OCI-LY1 (cell line): ENCODE measurements at regions not wholly inside any gene's neighbourhood (a gene's known extent, or its start where the extent isn't known, plus 50 kb on each side); places are given as distances from the start of the nearest gene placed in this dataset.

Source experiments
- H2AFZ ChIP-seq: fragments of 200-600 bp; sonication (generic), shearing (Covaris generic); 2 replicates; pipeline ENCODE4 v1.6.0; 2014; ENCODE audit warnings: antibody characterized with exemption, mild to moderate bottlenecking, low read length
- H3F3A ChIP-seq: fragments of 200-600 bp; sonication (generic), shearing (Covaris generic); 2 replicates; pipeline ENCODE4 v1.6.0; 2014; ENCODE audit warnings: mild to moderate bottlenecking, antibody characterized with exemption, low read length, moderate library complexity; ENCODE audit not compliant: insufficient read depth
- H3K27ac ChIP-seq: fragments of 200-600 bp; sonication (generic); 2 replicates; pipeline ENCODE4 v1.5.1; 2014; ENCODE audit warnings: low read length, mixed run types, mild to moderate bottlenecking, low read depth; ENCODE audit not compliant: poor library complexity, severe bottlenecking
- H3K27me3 ChIP-seq: fragments of 200-600 bp; sonication (generic); 2 replicates; pipeline ENCODE4 v1.6.0; 2014; ENCODE audit warnings: antibody characterized with exemption, mild to moderate bottlenecking, low read length, moderate library complexity; ENCODE audit not compliant: insufficient read depth
- H3K36me3 ChIP-seq: fragments of 200-600 bp; sonication (generic); 2 replicates; pipeline ENCODE4 v1.6.1; 2014; ENCODE audit warnings: mild to moderate bottlenecking, antibody characterized with exemption, low read length, moderate library complexity, mixed read lengths; ENCODE audit not compliant: insufficient read depth
- H3K4me1 ChIP-seq: fragments of 200-600 bp; sonication (generic); 2 replicates; pipeline ENCODE4 v1.5.1; 2014; ENCODE audit warnings: mild to moderate bottlenecking, low read length, moderate library complexity; ENCODE audit not compliant: insufficient read depth, severe bottlenecking
- H3K4me2 ChIP-seq: fragments of 200-600 bp; sonication (generic), shearing (Covaris generic); 2 replicates; pipeline ENCODE4 v1.6.1; 2014; ENCODE audit warnings: low read length
- H3K4me3 ChIP-seq: fragments of 200-600 bp; sonication (generic); 2 replicates; pipeline ENCODE4 v1.5.1; 2014; ENCODE audit warnings: low read length, low read depth, mild to moderate bottlenecking, mixed read lengths; ENCODE audit not compliant: poor library complexity, severe bottlenecking
- H3K79me2 ChIP-seq: fragments of 200-600 bp; shearing (Covaris generic); 2 replicates; pipeline ENCODE4 v1.6.1; 2016; ENCODE audit warnings: mixed run types, low read length, mixed read lengths; ENCODE audit not compliant: insufficient read depth
- H3K9ac ChIP-seq: fragments of 200-600 bp; sonication (generic), shearing (Covaris generic); 2 replicates; pipeline ENCODE4 v1.6.1; 2014; ENCODE audit warnings: mild to moderate bottlenecking, low read length, mixed read lengths
- H3K9me2 ChIP-seq: fragments of 200-600 bp; sonication (generic), shearing (Covaris generic); 2 replicates; pipeline ENCODE4 v1.6.1; 2014; ENCODE audit warnings: low read depth, mild to moderate bottlenecking, low read length, mixed read lengths
- H3K9me3 ChIP-seq: fragments of 200-600 bp; shearing (Covaris generic); 2 replicates; pipeline ENCODE4 v1.6.1; 2014; ENCODE audit warnings: low read length, mixed read lengths
- H4K20me1 ChIP-seq: fragments of 200-600 bp; sonication (generic), shearing (Covaris generic); 2 replicates; pipeline ENCODE4 v1.6.0; 2016; ENCODE audit warnings: mild to moderate bottlenecking, low read length; ENCODE audit not compliant: insufficient read depth
- EZH2 ChIP-seq: fragments of 200-600 bp; sonication (generic), shearing (Covaris generic); IDR thresholded peaks from 2 replicates; pipeline ENCODE4 v1.8.0; 2017; ENCODE audit warnings: borderline replicate concordance, mixed run types, mild to moderate bottlenecking, antibody characterized with exemption, low read length, moderate library complexity, mixed read lengths
- TF ChIP-seq, protein P1 (sequence below): fragments of 200-600 bp; sonication (generic), shearing (Covaris generic); IDR thresholded peaks from 2 replicates; pipeline ENCODE4 v1.5.1; 2017; ENCODE audit warnings: mild to moderate bottlenecking, antibody characterized with exemption, low read length, moderate library complexity, mixed read lengths

DNA sequence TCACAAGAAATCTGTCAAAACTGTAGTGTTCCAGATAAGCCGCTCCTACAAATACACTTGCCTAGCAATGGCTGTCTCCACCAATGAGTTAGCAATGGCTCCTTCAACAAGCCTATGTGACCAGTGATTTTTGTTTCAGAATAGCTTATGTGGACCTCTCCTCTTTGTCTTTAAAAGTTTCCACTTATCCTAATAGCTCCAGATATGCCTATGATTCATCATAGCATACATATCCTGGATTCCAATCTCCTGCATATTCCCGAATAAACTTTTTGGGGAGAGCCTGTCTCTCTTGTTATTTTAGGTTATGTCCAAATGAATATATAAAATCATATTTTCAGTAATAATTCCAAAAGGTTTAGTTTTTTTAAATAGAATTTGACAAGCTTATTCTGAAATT is 510.6 kb downstream of the ARL4A start:
- Histone ChIP-seq H3K27ac (no peak overlapping the region), H3K4me1 (no peaks in the 10 kb centered on the region), H3K36me3 (no peaks in the 10 kb centered on the region), H2AFZ (no peak overlapping the region), H3K4me3 (no peak overlapping the region), H3K9me3 (no peaks in the 10 kb centered on the region), H3K79me2 (no peaks in the 10 kb centered on the region), H4K20me1 (no peaks in the 10 kb centered on the region), H3K9me2 (no peaks in the 10 kb centered on the region), H3F3A (no peaks in the 10 kb centered on the region), H3K4me2 (no peak overlapping the region), H3K27me3 (no peaks in the 10 kb centered on the region), H3K9ac (no peak overlapping the region)
- TF ChIP-seq, protein P1, sequence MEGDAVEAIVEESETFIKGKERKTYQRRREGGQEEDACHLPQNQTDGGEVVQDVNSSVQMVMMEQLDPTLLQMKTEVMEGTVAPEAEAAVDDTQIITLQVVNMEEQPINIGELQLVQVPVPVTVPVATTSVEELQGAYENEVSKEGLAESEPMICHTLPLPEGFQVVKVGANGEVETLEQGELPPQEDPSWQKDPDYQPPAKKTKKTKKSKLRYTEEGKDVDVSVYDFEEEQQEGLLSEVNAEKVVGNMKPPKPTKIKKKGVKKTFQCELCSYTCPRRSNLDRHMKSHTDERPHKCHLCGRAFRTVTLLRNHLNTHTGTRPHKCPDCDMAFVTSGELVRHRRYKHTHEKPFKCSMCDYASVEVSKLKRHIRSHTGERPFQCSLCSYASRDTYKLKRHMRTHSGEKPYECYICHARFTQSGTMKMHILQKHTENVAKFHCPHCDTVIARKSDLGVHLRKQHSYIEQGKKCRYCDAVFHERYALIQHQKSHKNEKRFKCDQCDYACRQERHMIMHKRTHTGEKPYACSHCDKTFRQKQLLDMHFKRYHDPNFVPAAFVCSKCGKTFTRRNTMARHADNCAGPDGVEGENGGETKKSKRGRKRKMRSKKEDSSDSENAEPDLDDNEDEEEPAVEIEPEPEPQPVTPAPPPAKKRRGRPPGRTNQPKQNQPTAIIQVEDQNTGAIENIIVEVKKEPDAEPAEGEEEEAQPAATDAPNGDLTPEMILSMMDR, result no peak
- no peak for TF ChIP-seq EZH2

DNA sequence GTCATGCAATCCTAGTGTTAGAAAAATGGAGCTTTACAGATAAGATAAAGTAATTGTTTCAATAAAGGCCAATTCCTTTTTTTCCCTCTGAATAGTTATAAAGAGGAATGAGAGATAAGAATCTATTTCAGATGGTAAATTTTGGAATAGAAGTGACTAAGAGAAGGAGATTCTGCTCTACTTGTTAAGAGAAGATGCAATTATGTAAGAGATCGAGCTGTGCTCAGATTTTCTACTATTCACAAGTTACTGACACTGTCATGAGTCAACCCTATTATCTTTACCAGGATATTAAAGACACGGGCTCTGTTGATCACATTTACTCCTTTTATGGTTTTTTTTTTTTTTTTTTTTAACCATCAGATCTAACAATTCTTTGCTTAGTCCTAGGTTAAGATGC is 511.3 kb downstream of the ARL4A start:
- Histone ChIP-seq H3K27ac (no peak overlapping the region), H3K36me3 (no peaks in the 10 kb centered on the region), H3K4me1 (no peaks in the 10 kb centered on the region), H3K9me3 (no peaks in the 10 kb centered on the region), H3K9me2 (no peaks in the 10 kb centered on the region), H3K4me3 (no peak overlapping the region), H4K20me1 (no peaks in the 10 kb centered on the region), H3K79me2 (no peaks in the 10 kb centered on the region), H3F3A (no peaks in the 10 kb centered on the region), H3K27me3 (no peaks in the 10 kb centered on the region), H3K9ac (no peak overlapping the region), H2AFZ (no peak overlapping the region), H3K4me2 (no peak overlapping the region)
- no peak for TF ChIP-seq EZH2
- TF ChIP-seq, protein P1, result no peak

DNA sequence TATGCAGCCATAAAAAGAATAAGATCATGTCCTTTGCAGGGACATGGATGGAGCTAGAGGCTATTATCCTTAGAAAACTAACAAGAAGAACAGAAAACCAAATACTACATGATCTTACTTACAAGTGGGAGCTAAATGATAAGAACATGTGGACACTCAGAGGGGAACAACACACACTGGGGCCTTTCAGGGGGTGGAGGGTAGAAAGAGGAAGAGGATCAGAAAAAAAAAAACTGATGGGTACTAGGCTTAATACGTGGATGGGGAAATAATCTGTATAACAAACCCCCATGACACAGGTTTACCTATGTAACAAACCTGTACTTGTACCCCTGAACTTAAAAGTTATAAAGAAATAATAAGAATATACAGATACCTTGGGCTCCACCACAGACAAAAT is 514.2 kb downstream of the ARL4A start:
- Histone ChIP-seq H3F3A (no peaks in the 10 kb centered on the region), H3K9me2 (no peaks in the 10 kb centered on the region), H3K79me2 (no peaks in the 10 kb centered on the region), H4K20me1 (no peaks in the 10 kb centered on the region), H3K27ac (no peak overlapping the region), H3K4me2 (no peak overlapping the region), H2AFZ (no peak overlapping the region), H3K9ac (no peak overlapping the region), H3K4me1 (no peaks in the 10 kb centered on the region), H3K9me3 (no peaks in the 10 kb centered on the region), H3K36me3 (no peaks in the 10 kb centered on the region), H3K27me3 (no peaks in the 10 kb centered on the region), H3K4me3 (no peak overlapping the region)
- TF ChIP-seq, protein P1, result no peak
- TF ChIP-seq EZH2, result no peak
